MG63 (cell line): ENCODE measurements at regions not wholly inside any gene's neighbourhood (a gene's known extent, or its start where the extent isn't known, plus 50 kb on each side); places are given as distances from the start of the nearest gene placed in this dataset.

Experiments
- DNase-seq: peaks from one replicate; pipeline ENCODE4 v3.0.0-alpha.2; 2020
- H3K27me3 ChIP-seq: fragments of 250-450 bp; sonication (Bioruptor Pico); 2 replicates; pipeline ENCODE4 v1.5.1; 2020; ENCODE audit warnings: mild to moderate bottlenecking, moderate library complexity
- H3K36me3 ChIP-seq: fragments of 250-450 bp; sonication (Bioruptor Pico); 2 replicates; pipeline ENCODE4 v1.5.1; 2020; ENCODE audit warnings: mild to moderate bottlenecking, moderate library complexity
- H3K4me3 ChIP-seq: fragments of 250-450 bp; sonication (Bioruptor Pico); 2 replicates; pipeline ENCODE4 v1.5.1; 2020; ENCODE audit warnings: mild to moderate bottlenecking, moderate library complexity
- H3K9me3 ChIP-seq: fragments of 250-450 bp; sonication (Bioruptor Pico); 2 replicates; pipeline ENCODE4 v1.5.1; 2020; ENCODE audit warnings: mild to moderate bottlenecking, moderate library complexity

DNA sequence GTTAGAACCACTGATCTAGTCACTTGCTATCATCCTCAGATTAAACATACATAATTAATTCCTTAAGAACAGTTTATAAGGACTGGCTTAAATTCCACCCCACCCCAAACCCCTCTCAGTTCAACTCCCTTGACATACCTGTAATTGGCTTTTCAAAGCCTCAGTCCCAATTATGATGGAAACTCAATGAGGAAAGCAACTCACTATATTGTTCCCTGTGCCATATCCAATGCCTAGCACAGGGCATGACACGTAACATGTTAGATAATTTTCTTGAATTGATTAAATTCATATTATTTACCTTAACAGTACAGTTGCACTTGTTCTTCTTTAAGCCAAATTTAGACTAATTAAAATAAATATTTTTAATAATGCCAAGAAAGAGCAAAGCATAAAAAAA is 465.1 kb upstream of the CHAC2 start:
- DNase-seq: no peak
- H3K27me3 ChIP-seq: no peaks in the 10 kb centered on the region
- no peak overlapping the region for H3K4me3 ChIP-seq
- H3K9me3 ChIP-seq: no peaks in the 10 kb centered on the region
- no peaks in the 10 kb centered on the region for H3K36me3 ChIP-seq

DNA sequence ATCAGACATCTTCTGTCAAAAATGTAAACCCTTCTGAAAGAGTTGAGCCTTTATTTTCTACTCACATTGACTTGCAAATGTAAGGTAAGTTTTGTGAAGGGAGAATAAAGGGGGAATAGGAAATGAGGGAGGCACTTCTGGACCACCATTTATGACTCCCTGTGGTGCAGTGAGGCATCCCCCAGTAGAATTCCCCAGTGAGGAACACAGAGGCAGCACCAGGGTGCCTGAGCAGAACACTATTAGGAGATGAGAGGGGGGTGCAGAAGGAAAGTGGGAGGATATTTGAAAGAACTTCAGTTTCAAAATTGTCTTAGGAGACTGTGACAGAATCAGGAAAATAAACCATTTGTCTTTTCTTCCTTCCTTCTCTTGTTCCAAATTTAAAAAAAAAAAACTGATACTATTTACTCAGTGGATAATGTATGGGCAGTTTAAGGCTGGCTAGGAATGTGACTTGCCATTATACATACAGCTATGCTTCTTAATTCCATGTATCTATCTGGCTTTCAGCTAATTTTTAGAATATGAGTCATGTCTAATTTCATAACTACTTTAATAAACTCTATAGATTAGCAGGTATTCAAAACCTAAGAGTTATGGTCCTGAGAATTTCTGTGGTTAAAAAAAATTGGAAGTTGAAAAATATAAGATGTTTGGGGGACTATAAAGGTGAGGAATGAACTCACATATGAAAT is 478.1 kb upstream of the CHAC2 start:
- H3K27me3 ChIP-seq: no peaks in the 10 kb centered on the region
- H3K36me3 ChIP-seq: no peaks in the 10 kb centered on the region
- H3K9me3 ChIP-seq: no peaks in the 10 kb centered on the region
- H3K4me3 ChIP-seq: no peak overlapping the region
- no peak for DNase-seq

DNA sequence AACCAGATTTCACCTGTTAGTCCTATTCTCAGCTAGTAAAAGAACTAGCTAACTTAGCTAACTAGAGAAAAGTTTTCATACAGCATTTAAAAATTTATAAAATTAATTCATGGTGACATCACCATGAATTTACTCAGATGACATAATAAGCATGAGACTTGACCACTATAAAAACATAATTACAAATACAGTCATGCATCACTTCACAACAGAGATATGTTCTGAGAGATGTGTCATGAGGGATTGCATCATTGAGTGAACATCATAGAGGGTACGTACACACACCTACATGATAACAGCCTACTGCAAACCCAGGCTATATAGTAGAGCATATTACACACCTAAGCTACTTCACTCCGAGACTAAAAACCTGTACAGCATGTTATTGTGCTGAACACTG is 481.3 kb upstream of the CHAC2 start:
- no peak overlapping the region for H3K4me3 ChIP-seq
- no peaks in the 10 kb centered on the region for H3K9me3 ChIP-seq
- H3K27me3 ChIP-seq: no peaks in the 10 kb centered on the region
- no peaks in the 10 kb centered on the region for H3K36me3 ChIP-seq
- no peak for DNase-seq

DNA sequence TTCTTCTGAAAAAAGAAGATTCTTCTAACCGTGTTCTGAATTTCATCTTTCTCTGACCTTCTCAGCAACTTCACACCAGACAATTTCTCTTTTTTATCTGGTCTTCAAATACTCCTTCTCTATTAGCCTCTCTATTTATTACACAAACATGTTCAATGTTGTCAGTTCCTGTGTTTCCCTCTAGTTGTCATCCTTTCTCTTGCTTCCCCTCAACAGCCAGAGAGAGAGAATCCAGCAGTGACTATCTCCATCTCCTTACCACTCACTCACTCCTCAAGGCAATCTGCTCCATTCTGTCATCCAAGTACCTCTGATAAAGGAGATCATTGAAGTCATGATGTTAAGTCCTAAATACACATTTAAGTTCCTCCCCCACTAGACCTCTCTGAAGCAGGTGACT is 491.9 kb upstream of the CHAC2 start:
- Histone ChIP-seq H3K4me3 (no peak overlapping the region), H3K27me3 (no peaks in the 10 kb centered on the region), H3K9me3 (no peaks in the 10 kb centered on the region), H3K36me3 (no peaks in the 10 kb centered on the region)
- DNase-seq: no peak

GRCh38 chr2:53268626-53269025 is 499.0 kb upstream of the CHAC2 start:
- H3K36me3 ChIP-seq: no peaks in the 10 kb centered on the region
- H3K27me3 ChIP-seq: no peaks in the 10 kb centered on the region
- H3K9me3 ChIP-seq: no peaks in the 10 kb centered on the region
- H3K4me3 ChIP-seq: no peak overlapping the region
- no peak for DNase-seq

GRCh38 chr2:53268086-53268485 is 499.5 kb upstream of the CHAC2 start:
- no peak for DNase-seq
- H3K27me3 ChIP-seq: no peaks in the 10 kb centered on the region
- H3K4me3 ChIP-seq: no peak overlapping the region
- no peaks in the 10 kb centered on the region for H3K9me3 ChIP-seq
- H3K36me3 ChIP-seq: no peaks in the 10 kb centered on the region

- Histone ChIP-seq H3K9me3 (no peaks in the 10 kb centered on the region), H3K4me3 (no peak overlapping the region), H3K36me3 (no peaks in the 10 kb centered on the region), H3K27me3 (no peaks in the 10 kb centered on the region)
- no peak for DNase-seq
These were observed 501.9 kb upstream of the CHAC2 start for GRCh38 chr2:53265544-53266299.

DNA sequence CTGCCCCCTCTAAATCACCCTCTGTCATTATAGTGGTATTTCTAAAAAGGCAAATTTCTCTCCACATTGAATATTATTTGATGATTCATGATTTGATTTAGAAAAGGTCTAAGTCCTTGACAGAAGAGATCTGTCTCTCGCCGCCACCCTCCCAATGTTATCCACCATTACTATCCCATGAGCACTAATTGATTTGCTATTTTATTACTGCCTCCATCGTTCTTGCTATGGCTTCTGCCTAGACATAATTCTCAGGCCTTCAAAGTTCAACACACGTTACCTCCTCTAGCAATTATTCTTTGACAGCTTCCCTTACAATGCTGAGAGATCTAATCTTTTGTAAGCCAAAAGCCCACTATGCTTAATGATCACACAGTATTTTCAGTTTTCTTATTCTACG is 507.0 kb upstream of the CHAC2 start:
- Histone ChIP-seq H3K27me3 (no peaks in the 10 kb centered on the region), H3K36me3 (no peaks in the 10 kb centered on the region), H3K9me3 (no peaks in the 10 kb centered on the region), H3K4me3 (no peak overlapping the region)
- no peak for DNase-seq

DNA sequence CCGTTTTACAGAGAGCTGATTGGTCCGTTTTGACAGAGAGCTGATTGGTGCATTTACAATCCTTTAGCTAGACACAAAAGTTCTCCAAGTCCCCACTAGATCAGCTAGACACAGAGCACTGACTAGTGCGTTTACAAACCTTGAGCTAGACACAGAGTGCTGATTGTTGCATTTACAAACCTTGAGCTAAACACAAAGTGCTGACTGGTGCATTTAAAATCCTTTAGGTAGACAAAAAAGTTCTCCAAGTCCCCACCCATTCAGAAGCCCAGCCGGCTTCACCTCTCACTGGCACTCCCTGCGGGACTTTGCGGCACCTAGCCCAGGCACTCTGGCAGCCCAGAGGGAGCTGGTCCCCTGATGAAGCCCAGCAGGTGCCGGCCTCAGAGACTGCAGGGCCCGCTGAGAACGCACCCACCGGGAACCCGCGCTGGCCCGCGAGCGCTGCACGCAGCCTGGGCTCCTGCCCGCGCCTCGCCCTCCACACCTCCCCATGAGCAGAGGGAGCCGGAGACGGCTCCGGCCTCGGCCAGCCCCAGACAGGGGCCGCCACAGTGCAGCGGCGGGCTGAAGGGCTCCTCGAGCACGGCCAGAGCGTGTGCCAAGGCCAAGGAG is 508.1 kb upstream of the CHAC2 start:
- Histone ChIP-seq H3K27me3 (no peaks in the 10 kb centered on the region), H3K36me3 (no peaks in the 10 kb centered on the region), H3K9me3 (no peaks in the 10 kb centered on the region), H3K4me3 (no peak overlapping the region)
- no peak for DNase-seq

DNA sequence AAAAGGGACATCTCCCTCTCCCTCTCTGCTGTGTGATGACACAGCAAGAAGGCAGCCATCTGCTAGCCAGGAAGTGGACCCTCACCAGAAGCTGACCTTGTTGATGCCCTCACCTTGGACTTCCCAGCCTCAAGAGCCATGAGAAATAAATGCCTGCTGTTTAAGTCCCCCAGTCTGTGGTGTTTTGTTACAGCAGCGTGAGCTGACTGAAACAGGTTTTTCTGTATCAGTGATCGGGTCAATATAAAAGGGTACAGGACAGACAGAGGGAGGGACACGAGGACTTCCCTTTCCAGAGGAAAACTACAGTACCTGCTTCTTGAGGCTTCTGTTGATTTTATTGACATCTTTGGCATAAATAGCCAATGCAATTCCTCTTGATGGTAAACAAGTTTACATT is 510.3 kb upstream of the CHAC2 start:
- Histone ChIP-seq H3K36me3 (no peaks in the 10 kb centered on the region), H3K27me3 (no peaks in the 10 kb centered on the region), H3K9me3 (no peaks in the 10 kb centered on the region), H3K4me3 (no peak overlapping the region)
- DNase-seq: no peak

- no peaks in the 10 kb centered on the region for H3K9me3 ChIP-seq
- no peaks in the 10 kb centered on the region for H3K27me3 ChIP-seq
- H3K36me3 ChIP-seq: no peaks in the 10 kb centered on the region
- DNase-seq: no peak
- no peak overlapping the region for H3K4me3 ChIP-seq
These were observed 514.4 kb upstream of the CHAC2 start for GRCh38 chr2:53253244-53253643.

- H3K4me3 ChIP-seq: no peak overlapping the region
- H3K9me3 ChIP-seq: no peaks in the 10 kb centered on the region
- H3K27me3 ChIP-seq: no peaks in the 10 kb centered on the region
- DNase-seq: no peak
- H3K36me3 ChIP-seq: no peaks in the 10 kb centered on the region
These were observed 515.5 kb upstream of the CHAC2 start for GRCh38 chr2:53252115-53252514.

DNA sequence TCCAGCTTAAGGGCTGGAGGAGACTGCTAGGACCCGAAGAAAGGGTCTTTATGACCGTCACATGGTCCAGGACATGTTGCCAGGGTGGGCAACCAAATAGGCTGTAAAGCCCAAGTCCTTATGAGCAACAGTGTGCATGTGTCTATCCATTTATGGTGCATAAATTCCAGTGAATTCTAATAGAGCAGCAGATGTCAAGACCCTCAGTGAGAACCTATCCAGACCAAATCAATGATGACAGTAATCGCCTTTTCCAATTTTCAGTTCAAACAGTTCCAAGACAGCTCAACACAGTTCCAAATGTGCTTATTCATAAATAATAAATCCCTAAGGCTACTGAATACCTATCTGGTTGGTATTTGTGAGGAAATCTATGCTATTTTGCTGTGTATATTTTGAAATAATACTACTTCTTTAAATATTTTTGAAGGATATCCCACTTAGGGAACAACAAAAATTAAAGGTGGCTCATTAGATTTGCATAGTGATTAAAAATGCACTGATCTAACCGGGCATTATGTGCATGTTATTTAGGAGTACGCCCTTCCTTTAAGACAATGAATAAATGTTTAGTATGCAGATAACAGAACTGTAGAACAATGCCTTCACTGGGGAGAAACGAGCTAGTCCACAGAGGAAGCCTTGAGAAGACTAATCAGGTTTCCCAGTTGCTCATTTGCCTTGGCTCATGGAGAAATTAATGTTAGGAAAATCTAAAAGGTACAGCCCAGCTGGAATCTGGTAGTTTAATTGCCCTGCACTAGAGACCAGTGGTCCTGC is 519.5 kb upstream of the CHAC2 start:
- no peaks in the 10 kb centered on the region for H3K36me3 ChIP-seq
- DNase-seq: no peak
- no peaks in the 10 kb centered on the region for H3K9me3 ChIP-seq
- no peaks in the 10 kb centered on the region for H3K27me3 ChIP-seq
- H3K4me3 ChIP-seq: no peak overlapping the region

DNA sequence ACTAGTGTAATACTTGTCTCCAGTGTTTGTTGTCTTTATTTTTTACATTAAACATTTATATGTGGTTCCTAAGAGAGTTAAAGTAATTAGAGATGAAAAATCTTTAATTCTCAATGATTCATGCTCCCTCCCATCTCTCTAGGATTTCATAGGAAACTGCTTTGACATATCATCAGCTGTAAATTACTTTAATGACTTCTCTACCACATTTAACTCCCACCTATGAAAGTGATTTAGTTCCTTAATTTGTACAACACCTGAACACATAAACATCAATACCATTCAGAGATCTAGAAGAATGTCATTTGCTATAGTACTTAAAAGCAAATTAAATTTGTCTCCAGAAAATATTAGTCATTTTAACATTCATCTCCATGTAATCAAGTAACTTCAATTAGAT is 524.2 kb upstream of the CHAC2 start:
- no peaks in the 10 kb centered on the region for H3K27me3 ChIP-seq
- no peak overlapping the region for H3K4me3 ChIP-seq
- no peaks in the 10 kb centered on the region for H3K9me3 ChIP-seq
- no peaks in the 10 kb centered on the region for H3K36me3 ChIP-seq
- no peak for DNase-seq

DNA sequence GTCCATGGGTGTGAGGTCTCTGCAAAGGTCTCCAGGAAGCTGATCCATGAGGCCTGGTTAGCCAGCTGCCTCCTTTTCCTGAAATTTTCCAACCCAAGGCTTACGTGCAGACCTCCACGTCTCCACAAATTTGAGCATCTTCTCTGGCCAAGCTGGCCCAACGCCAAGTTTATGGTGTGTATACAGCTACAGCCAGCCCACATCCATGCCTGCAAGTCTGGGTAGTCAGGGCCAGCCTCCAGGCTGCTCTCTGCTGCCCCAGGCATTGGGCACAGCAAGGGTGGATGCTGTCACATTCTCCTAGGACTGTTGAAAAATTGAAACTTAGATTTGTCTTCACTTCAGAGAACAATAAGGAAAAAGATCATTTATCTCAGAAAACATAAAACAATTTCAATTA is 525.5 kb upstream of the CHAC2 start:
- no peak for DNase-seq
- H3K4me3 ChIP-seq: no peak overlapping the region
- no peaks in the 10 kb centered on the region for H3K36me3 ChIP-seq
- no peaks in the 10 kb centered on the region for H3K27me3 ChIP-seq
- H3K9me3 ChIP-seq: no peaks in the 10 kb centered on the region; the same call in 1 of the 2 replicates

- Histone ChIP-seq H3K27me3 (no peaks in the 10 kb centered on the region), H3K9me3 (no peaks in the 10 kb centered on the region; the same call in 1 of the 2 replicates), H3K36me3 (no peaks in the 10 kb centered on the region), H3K4me3 (no peak overlapping the region)
- no peak for DNase-seq
These were observed 531.6 kb upstream of the CHAC2 start for GRCh38 chr2:53235836-53236582.

GRCh38 chr2:53234548-53234903 is 533.1 kb upstream of the CHAC2 start:
- no peak for DNase-seq
- Histone ChIP-seq H3K4me3 (no peak overlapping the region), H3K9me3 (no peaks in the 10 kb centered on the region; the same call in 1 of the 2 replicates), H3K36me3 (no peaks in the 10 kb centered on the region), H3K27me3 (no peaks in the 10 kb centered on the region)
